Adrenal gland (tissue), 9 donors: ENCODE measurements at regions not wholly inside any gene's neighbourhood (a gene's known extent, or its start where the extent isn't known, plus 50 kb on each side); places are given as distances from the start of the nearest gene placed in this dataset.

Experiments used
- DNase-seq, 7 donors: peaks; one replicate each; pipeline ENCODE4 v3.0.0-alpha.2; 2019 to 2020
- H3K27ac ChIP-seq, 5 donors: fragments of 200-600 bp; sonication (generic) in 4 of 5; 1 replicate in 3 of 5; 2 replicates in 2 of 5; pipeline versions ENCODE4 v1.5.1 to v1.8.0; 2016 to 2020; ENCODE audit warnings: mild to moderate bottlenecking in 1 of 5
- H3K27me3 ChIP-seq: fragments of 200-600 bp; 2 replicates; pipeline ENCODE4 v1.8.0; 2021
- H3K36me3 ChIP-seq, 2 donors: fragments of 200-600 bp; replicated peaks in 1 of 2; 1 replicate in 1 of 2; 2 replicates in 1 of 2; pipeline versions ENCODE4 v1.5.1 to v1.8.0; 2018 to 2022
- H3K4me1 ChIP-seq, 2 donors: fragments of 200-600 bp; replicated peaks in 1 of 2; 1 replicate in 1 of 2; 2 replicates in 1 of 2; pipeline versions ENCODE4 v1.5.1 to v1.8.0; 2018 to 2021
- H3K4me3 ChIP-seq, 4 donors: fragments of 200-600 bp; sonication (generic) in 3 of 4; one replicate each; pipeline ENCODE4 v1.5.1; 2016 to 2018
- H3K9me3 ChIP-seq, 3 donors: fragments of 200-600 bp; sonication (generic) in 1 of 3; replicated peaks in 1 of 3; 1 replicate in 2 of 3; 2 replicates in 1 of 3; pipeline versions ENCODE4 v1.5.1 to v1.8.0; 2016 to 2021
- POLR2A ChIP-seq, 2 donors: fragments of 450-650 bp; IDR thresholded peaks; one replicate each; pipeline ENCODE4 v1.6.1; 2017; ENCODE audit warnings: antibody characterized with exemption in 2 of 2, mild to moderate bottlenecking in 2 of 2, moderate library complexity in 1 of 2
- WGBS, 4 donors: extraction: QIAGEN DNeasy Blood & Tissue Kit in 2 of 4; methylation state at CpG; one replicate each; pipeline versions ENCODE4 v1.1.5 to v1.1.7; 2013 to 2017; 5-methylcytosine and 5-hydroxymethylcytosine counted together
- intact Hi-C, 2 donors: fragments of 100-400 bp; cut with DNase I; formaldehyde crosslinking; loops; one replicate each; pipeline versions ENCODE4 v1.14.1 to v1.15.0; 2022 to 2023
- TF ChIP-seq, protein P1 (sequence below), 6 experiments: fragments of 450-650 bp in 4 of 6; fragments of 200-600 bp in 2 of 6; sonication (generic) in 1 of 6; IDR thresholded peaks; 1 replicate in 5 of 6; 2 replicates in 1 of 6; pipeline versions ENCODE4 v1.5.1 to v1.8.0; 2016 to 2021; ENCODE audit warnings: antibody characterized with exemption in 6 of 6, mild to moderate bottlenecking in 2 of 6, moderate library complexity in 1 of 6
- donor health status: healthy with polysubstance abuse.
- donor health status: Bipolar disorder and iron deficiency.
- donor health status: DM: yes; HTN: yes; CAD: no.
- donor health status: DM: no; HTN: no; CAD: no.
- donor health status: DM: no; HTN: no; CAD: no.

GRCh38 chr10:58451193-58451889, 61.3 kb upstream of the BICC1 start:
- intact Hi-C loops: no loop called here
- TF ChIP-seq POLR2A (IDR thresholded peaks at IDR 0.05): no peak
- TF ChIP-seq, protein P1, sequence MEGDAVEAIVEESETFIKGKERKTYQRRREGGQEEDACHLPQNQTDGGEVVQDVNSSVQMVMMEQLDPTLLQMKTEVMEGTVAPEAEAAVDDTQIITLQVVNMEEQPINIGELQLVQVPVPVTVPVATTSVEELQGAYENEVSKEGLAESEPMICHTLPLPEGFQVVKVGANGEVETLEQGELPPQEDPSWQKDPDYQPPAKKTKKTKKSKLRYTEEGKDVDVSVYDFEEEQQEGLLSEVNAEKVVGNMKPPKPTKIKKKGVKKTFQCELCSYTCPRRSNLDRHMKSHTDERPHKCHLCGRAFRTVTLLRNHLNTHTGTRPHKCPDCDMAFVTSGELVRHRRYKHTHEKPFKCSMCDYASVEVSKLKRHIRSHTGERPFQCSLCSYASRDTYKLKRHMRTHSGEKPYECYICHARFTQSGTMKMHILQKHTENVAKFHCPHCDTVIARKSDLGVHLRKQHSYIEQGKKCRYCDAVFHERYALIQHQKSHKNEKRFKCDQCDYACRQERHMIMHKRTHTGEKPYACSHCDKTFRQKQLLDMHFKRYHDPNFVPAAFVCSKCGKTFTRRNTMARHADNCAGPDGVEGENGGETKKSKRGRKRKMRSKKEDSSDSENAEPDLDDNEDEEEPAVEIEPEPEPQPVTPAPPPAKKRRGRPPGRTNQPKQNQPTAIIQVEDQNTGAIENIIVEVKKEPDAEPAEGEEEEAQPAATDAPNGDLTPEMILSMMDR (IDR thresholded peaks at IDR 0.05): no peak
- 64 to 92% (median 71%) methylated on average over 2 of the region's 2 CpGs for WGBS, 4 donors
- Histone ChIP-seq H3K4me3 (no peak overlapping the region), H3K4me1 (no peaks in the 10 kb centered on the region), H3K27ac (no peak overlapping the region), H3K27me3 (no peaks in the 10 kb centered on the region), H3K36me3 (no peaks in the 10 kb centered on the region), H3K9me3 (no peaks in the 10 kb centered on the region)
- no peak for DNase-seq

DNA sequence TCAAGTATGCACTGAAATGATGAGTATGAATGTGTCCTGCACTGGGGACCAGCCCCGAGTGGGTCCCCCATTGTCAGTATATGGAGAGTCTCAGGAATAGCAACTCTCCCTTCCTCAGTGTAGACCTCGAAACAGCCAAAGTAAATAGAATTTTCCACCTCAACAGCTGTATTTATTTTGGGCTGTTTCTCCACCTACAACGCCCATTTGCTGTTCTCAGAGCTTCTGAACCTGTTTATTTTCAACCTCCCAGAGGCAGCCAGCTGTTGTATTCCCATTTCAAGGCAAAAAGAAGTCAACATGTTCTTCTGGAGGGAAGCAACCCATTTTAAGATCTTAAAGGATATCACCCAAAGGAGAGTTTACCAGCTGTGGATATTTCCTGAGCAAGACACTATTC, 59.6 kb upstream of the BICC1 start:
- intact Hi-C loops: no loop called here
- 64 to 74% (median 67%) methylated on average over 3 of the region's 3 CpGs for WGBS, 4 donors
- no peaks in the 10 kb centered on the region for H3K27me3 ChIP-seq
- H3K4me3 ChIP-seq: no peak overlapping the region
- TF ChIP-seq, protein P1 (IDR thresholded peaks at IDR 0.05): no peak
- no peak for TF ChIP-seq POLR2A (IDR thresholded peaks at IDR 0.05)
- no peaks in the 10 kb centered on the region for H3K36me3 ChIP-seq
- no peak overlapping the region for H3K27ac ChIP-seq
- no peaks in the 10 kb centered on the region for H3K4me1 ChIP-seq
- no peak for DNase-seq
- H3K9me3 ChIP-seq: no peaks in the 10 kb centered on the region

DNA sequence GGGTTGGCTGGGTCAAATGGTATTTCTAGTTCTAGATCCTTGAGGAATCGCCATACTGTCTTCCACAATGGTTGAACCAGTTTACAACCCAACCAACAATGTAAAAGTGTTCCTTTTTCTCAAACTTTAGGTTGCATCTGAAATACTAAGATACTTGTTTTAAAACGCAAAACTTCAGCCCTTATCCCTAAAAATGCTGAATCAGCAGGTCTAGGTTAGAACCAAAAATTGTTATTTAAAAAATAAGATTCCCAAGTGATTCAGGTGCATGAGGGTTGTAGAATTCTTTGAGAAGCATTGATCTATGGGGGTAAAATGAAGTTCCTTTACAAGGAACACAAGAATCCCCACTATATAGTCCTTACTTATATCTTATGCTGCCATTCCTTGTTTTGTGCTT, 56.5 kb upstream of the BICC1 start:
- Histone ChIP-seq H3K27me3 (no peaks in the 10 kb centered on the region), H3K27ac (no peak overlapping the region), H3K4me1 (no peaks in the 10 kb centered on the region), H3K9me3 (no peaks in the 10 kb centered on the region), H3K36me3 (no peaks in the 10 kb centered on the region), H3K4me3 (no peak overlapping the region)
- intact Hi-C loops: no loop called here
- DNase-seq: no peak
- WGBS, 4 donors: 87 to 92% (median 89%) methylated on average over 2 of the region's 2 CpGs
- TF ChIP-seq, protein P1 (IDR thresholded peaks at IDR 0.05): no peak

GRCh38 chr10:58457761-58458616, 54.7 kb upstream of the BICC1 start:
- no peaks in the 10 kb centered on the region for H3K9me3 ChIP-seq
- WGBS, 4 donors: 34 to 40% (median 39%) methylated on average over 3 of the region's 3 CpGs
- H3K36me3 ChIP-seq: no peaks in the 10 kb centered on the region
- H3K27me3 ChIP-seq: no peaks in the 10 kb centered on the region
- H3K4me1 ChIP-seq: no peaks in the 10 kb centered on the region
- intact Hi-C loops: no loop called here
- TF ChIP-seq, protein P1 (IDR thresholded peaks at IDR 0.05): no peak
- no peak for TF ChIP-seq POLR2A (IDR thresholded peaks at IDR 0.05)
- no peak overlapping the region for H3K4me3 ChIP-seq
- H3K27ac ChIP-seq: peak overlapping the region in 1 of 5 donors; percentile 25
- peak in 4 of 7 donors; percentile 13 to 54 (median 16) for DNase-seq
